ENCODE measurements at regions not wholly inside any gene's neighbourhood (a gene's known extent, or its start where the extent isn't known, plus 50 kb on each side); places are given as distances from the start of the nearest gene placed in this dataset.

- no peak overlapping the region for H3K4me3 ChIP-seq (ENCODE audit: low read length)
- DNase-seq (ENCODE audit: low read depth) = no peak
- no peak for TF ChIP-seq CTCF (conservative IDR thresholded peaks at IDR 0.05; ENCODE audit: low read depth, low read length)
These were observed 85.9 kb upstream of the KCNG1 start for GRCh38 chr20:51108638-51109363.

- H3K4me3 ChIP-seq (ENCODE audit: low read length) = no peak overlapping the region
- no peak for DNase-seq (ENCODE audit: low read depth)
- TF ChIP-seq CTCF (conservative IDR thresholded peaks at IDR 0.05; ENCODE audit: low read depth, low read length) = no peak
These were observed 83.1 kb upstream of the KCNG1 start for GRCh38 chr20:51106011-51106410.

- no peak for TF ChIP-seq CTCF (conservative IDR thresholded peaks at IDR 0.05; ENCODE audit: low read depth, low read length)
- no peak overlapping the region for H3K4me3 ChIP-seq (ENCODE audit: low read length)
- DNase-seq (ENCODE audit: low read depth) = no peak
These were observed 82.3 kb upstream of the KCNG1 start for GRCh38 chr20:51104960-51105920.

- no peak overlapping the region for H3K4me3 ChIP-seq (ENCODE audit: low read length)
- no peak for TF ChIP-seq CTCF (conservative IDR thresholded peaks at IDR 0.05; ENCODE audit: low read depth, low read length)
- DNase-seq (ENCODE audit: low read depth) = no peak
These were observed 77.7 kb upstream of the KCNG1 start for GRCh38 chr20:51100617-51101016.

GRCh38 chr20:51098284-51098810 lies 75.4 kb upstream of the KCNG1 start:
- H3K4me3 ChIP-seq (ENCODE audit: low read length) = no peak overlapping the region
- TF ChIP-seq CTCF (conservative IDR thresholded peaks at IDR 0.05; ENCODE audit: low read depth, low read length) = no peak
- no peak for DNase-seq (ENCODE audit: low read depth)

GRCh38 chr20:51097351-51098120 lies 74.6 kb upstream of the KCNG1 start:
- no peak overlapping the region for H3K4me3 ChIP-seq (ENCODE audit: low read length)
- no peak for TF ChIP-seq CTCF (conservative IDR thresholded peaks at IDR 0.05; ENCODE audit: low read depth, low read length)
- no peak for DNase-seq (ENCODE audit: low read depth)

All from retinal pigment epithelial cell (primary cell).